H9 (cell line): ENCODE measurements at regions not wholly inside any gene's neighbourhood (a gene's known extent, or its start where the extent isn't known, plus 50 kb on each side); places are given as distances from the start of the nearest gene placed in this dataset.

Experiments
- DNase-seq: peaks from one replicate; pipeline ENCODE4 v3.0.0-alpha.2; 2017
- H2AFZ ChIP-seq: one replicate; pipeline ENCODE4 v1.6.1; 2013; ENCODE audit warnings: mild to moderate bottlenecking, low read length, control low read depth, moderate library complexity
- H2AK5ac ChIP-seq: 2 replicates; pipeline ENCODE4 v1.6.1; 2013; ENCODE audit warnings: low read length, control low read depth, mixed read lengths; ENCODE audit not compliant: insufficient read length
- H2BK120ac ChIP-seq: one replicate; pipeline ENCODE4 v1.6.1; 2013; ENCODE audit warnings: low read depth, mild to moderate bottlenecking, low read length, control low read depth, inconsistent platforms; ENCODE audit not compliant: poor library complexity, severe bottlenecking
- H2BK12ac ChIP-seq: 2 replicates; pipeline ENCODE4 v1.6.1; 2013; ENCODE audit warnings: low read length, control low read depth, mixed read lengths, low read depth; ENCODE audit not compliant: insufficient read length
- H2BK15ac ChIP-seq: 2 replicates; pipeline ENCODE4 v1.6.1; 2013; ENCODE audit warnings: low read depth, low read length, control low read depth
- H2BK20ac ChIP-seq: one replicate; pipeline ENCODE4 v1.6.1; 2013; ENCODE audit warnings: low read depth, mild to moderate bottlenecking, low read length, control low read depth, inconsistent platforms; ENCODE audit not compliant: poor library complexity, severe bottlenecking
- H2BK5ac ChIP-seq: 2 replicates; pipeline ENCODE4 v1.6.1; 2013; ENCODE audit warnings: low read length, control low read depth, mixed read lengths; ENCODE audit not compliant: insufficient read length
- H3K14ac ChIP-seq: 2 replicates; pipeline ENCODE4 v1.6.1; 2013; ENCODE audit warnings: low read length, control low read depth; ENCODE audit not compliant: insufficient read depth
- H3K18ac ChIP-seq: 2 replicates; pipeline ENCODE4 v1.6.1; 2013; ENCODE audit warnings: low read depth, mild to moderate bottlenecking, mixed read lengths, low read length, control low read depth; ENCODE audit not compliant: insufficient read length
- H3K23ac ChIP-seq: 2 replicates; pipeline ENCODE4 v1.6.1; 2013; ENCODE audit warnings: low read length, control low read depth, mixed read lengths, low read depth; ENCODE audit not compliant: insufficient read length
- H3K23me2 ChIP-seq: 2 replicates; pipeline ENCODE4 v1.6.1; 2013; ENCODE audit warnings: low read depth, mild to moderate bottlenecking, mixed read lengths, low read length, control low read depth; ENCODE audit not compliant: insufficient read length, poor library complexity, severe bottlenecking
- H3K27ac ChIP-seq: 2 replicates; pipeline ENCODE4 v1.5.1; 2013; ENCODE audit warnings: low read length, control low read depth, mixed read lengths, low read depth; ENCODE audit not compliant: insufficient read length
- H3K27me3 ChIP-seq: 2 replicates; pipeline ENCODE4 v1.6.1; 2013; ENCODE audit warnings: low read length, control low read depth, inconsistent platforms; ENCODE audit not compliant: insufficient read depth
- H3K4ac ChIP-seq: 2 replicates; pipeline ENCODE4 v1.6.1; 2013; ENCODE audit warnings: low read depth, mild to moderate bottlenecking, control low read depth, inconsistent platforms, low read length, moderate library complexity
- H3K4me1 ChIP-seq: 2 replicates; pipeline ENCODE4 v1.6.1; 2013; ENCODE audit warnings: low read length, control low read depth, inconsistent platforms; ENCODE audit not compliant: insufficient read depth
- H3K4me2 ChIP-seq: 2 replicates; pipeline ENCODE4 v1.6.1; 2013; ENCODE audit warnings: low read length, control low read depth, mixed read lengths; ENCODE audit not compliant: insufficient read length, insufficient read depth
- H3K56ac ChIP-seq: 2 replicates; pipeline ENCODE4 v1.6.1; 2013; ENCODE audit warnings: low read depth, mild to moderate bottlenecking, mixed read lengths, low read length, control low read depth; ENCODE audit not compliant: insufficient read length
- H3K79me1 ChIP-seq: 2 replicates; pipeline ENCODE4 v1.6.1; 2013; ENCODE audit warnings: low read depth, mild to moderate bottlenecking, moderate library complexity, low read length, control low read depth, inconsistent platforms; ENCODE audit not compliant: insufficient read depth, poor library complexity, severe bottlenecking
- H3K79me2 ChIP-seq: 2 replicates; pipeline ENCODE4 v1.6.1; 2013; ENCODE audit warnings: low read length, control low read depth, inconsistent platforms; ENCODE audit not compliant: insufficient read depth
- H3K9ac ChIP-seq: 2 replicates; pipeline ENCODE4 v1.6.1; 2013; ENCODE audit warnings: low read length, control low read depth, mixed read lengths; ENCODE audit not compliant: insufficient read length; ENCODE audit errors: extremely low read depth
- H3K9me3 ChIP-seq: one replicate; pipeline ENCODE4 v1.6.1; 2013; ENCODE audit warnings: low read depth, low read length, inconsistent platforms; ENCODE audit not compliant: control insufficient read depth
- H3T11ph ChIP-seq: one replicate; pipeline ENCODE4 v1.6.1; 2013; ENCODE audit warnings: mild to moderate bottlenecking, low read length, control low read depth, inconsistent platforms
- H4K20me1 ChIP-seq: one replicate; pipeline ENCODE4 v1.6.1; 2013; ENCODE audit not compliant: control insufficient read depth, insufficient read length, insufficient read depth
- H4K5ac ChIP-seq: 2 replicates; pipeline ENCODE4 v1.6.1; 2013; ENCODE audit warnings: low read depth, mild to moderate bottlenecking, mixed read lengths, low read length, control low read depth; ENCODE audit not compliant: insufficient read length
- H4K8ac ChIP-seq: replicated peaks from 2 replicates; pipeline ENCODE4 v1.6.1; 2013; ENCODE audit warnings: low read length, control low read depth, mixed read lengths, low read depth; ENCODE audit not compliant: insufficient read length
- H4K91ac ChIP-seq: 2 replicates; pipeline ENCODE4 v1.6.1; 2013; ENCODE audit warnings: low read depth, mild to moderate bottlenecking, moderate library complexity, mixed read lengths, low read length, control low read depth; ENCODE audit not compliant: insufficient read length
- H3K27ac Mint-ChIP-seq, 3 experiments: 2 replicates in 2 of 3; 3 replicates in 1 of 3; pipeline ENCODE4 v1.8.0; 2020 to 2021; ENCODE audit warnings: mixed read lengths in 3 of 3, mild to moderate bottlenecking in 1 of 3, moderate library complexity in 1 of 3
- H3K27me3 Mint-ChIP-seq: 2 replicates; pipeline ENCODE4 v1.8.0; 2021; ENCODE audit warnings: low read depth, mild to moderate bottlenecking, moderate library complexity, mixed read lengths
- H3K36me3 Mint-ChIP-seq, 3 experiments: 2 replicates in 2 of 3; 3 replicates in 1 of 3; pipeline ENCODE4 v1.8.0; 2020 to 2021; ENCODE audit warnings: low read depth in 3 of 3, mixed read lengths in 3 of 3; ENCODE audit not compliant: insufficient read depth in 1 of 3
- H3K4me1 Mint-ChIP-seq, 2 experiments: 2 replicates each; pipeline ENCODE4 v1.8.0; 2020; ENCODE audit warnings: mixed read lengths in 2 of 2
- H3K4me3 Mint-ChIP-seq, 2 experiments: 2 replicates in 1 of 2; 3 replicates in 1 of 2; pipeline ENCODE4 v1.8.0; 2020 to 2021; ENCODE audit warnings: mild to moderate bottlenecking in 2 of 2, mixed read lengths in 2 of 2, moderate library complexity in 1 of 2
- H3K9me3 Mint-ChIP-seq, 2 experiments: 2 replicates in 1 of 2; 3 replicates in 1 of 2; pipeline ENCODE4 v1.8.0; 2020; ENCODE audit warnings: mild to moderate bottlenecking in 2 of 2, mixed read lengths in 2 of 2, moderate library complexity in 1 of 2
- WGBS: extraction: QIAGEN DNeasy Blood & Tissue Kit; methylation state at CpG from one replicate; pipeline ENCODE4 v1.1.7; 2013; ENCODE audit warnings: missing lambda C conversion rate, low lambda C conversion rate, mixed read lengths; ENCODE audit not compliant: insufficient read length; ENCODE audit errors: extremely low coverage; 5-methylcytosine and 5-hydroxymethylcytosine counted together
- TF ChIP-seq, protein P1 (sequence below): fragments of 200-600 bp; sonication (generic); conservative IDR thresholded peaks from 3 replicates; pipeline ENCODE4 v1.8.0; 2021; ENCODE audit warnings: antibody characterized with exemption, mild to moderate bottlenecking

GRCh38 chr6:98339506-98339905 lies 494.9 kb upstream of the POU3F2 start:
- no peaks in the 10 kb centered on the region for H3K79me1 ChIP-seq
- no peak overlapping the region for H4K5ac ChIP-seq
- Mint-ChIP-seq H3K36me3 (no peaks in the 10 kb centered on the region), H3K27ac (no peak overlapping the region), H3K9me3 (no peaks in the 10 kb centered on the region), H3K4me3 (no peak overlapping the region), H3K27me3 (no peaks in the 10 kb centered on the region), H3K4me1 (peaks cover 0 to 3% of the 10 kb centered on the region in 2 experiments; a peak in 2 of 4 replicates)
- TF ChIP-seq, protein P1, sequence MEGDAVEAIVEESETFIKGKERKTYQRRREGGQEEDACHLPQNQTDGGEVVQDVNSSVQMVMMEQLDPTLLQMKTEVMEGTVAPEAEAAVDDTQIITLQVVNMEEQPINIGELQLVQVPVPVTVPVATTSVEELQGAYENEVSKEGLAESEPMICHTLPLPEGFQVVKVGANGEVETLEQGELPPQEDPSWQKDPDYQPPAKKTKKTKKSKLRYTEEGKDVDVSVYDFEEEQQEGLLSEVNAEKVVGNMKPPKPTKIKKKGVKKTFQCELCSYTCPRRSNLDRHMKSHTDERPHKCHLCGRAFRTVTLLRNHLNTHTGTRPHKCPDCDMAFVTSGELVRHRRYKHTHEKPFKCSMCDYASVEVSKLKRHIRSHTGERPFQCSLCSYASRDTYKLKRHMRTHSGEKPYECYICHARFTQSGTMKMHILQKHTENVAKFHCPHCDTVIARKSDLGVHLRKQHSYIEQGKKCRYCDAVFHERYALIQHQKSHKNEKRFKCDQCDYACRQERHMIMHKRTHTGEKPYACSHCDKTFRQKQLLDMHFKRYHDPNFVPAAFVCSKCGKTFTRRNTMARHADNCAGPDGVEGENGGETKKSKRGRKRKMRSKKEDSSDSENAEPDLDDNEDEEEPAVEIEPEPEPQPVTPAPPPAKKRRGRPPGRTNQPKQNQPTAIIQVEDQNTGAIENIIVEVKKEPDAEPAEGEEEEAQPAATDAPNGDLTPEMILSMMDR = no peak
- H3K23ac ChIP-seq = no peak overlapping the region
- H2BK20ac ChIP-seq = no peak overlapping the region
- H4K8ac ChIP-seq = no peak overlapping the region
- WGBS = no CpG with 5 or more reads among the region's 1 CpG
- H2AFZ ChIP-seq = no peak overlapping the region
- H3K4ac ChIP-seq = no peak overlapping the region
- H3K27ac ChIP-seq = no peak overlapping the region
- H2BK5ac ChIP-seq = no peak overlapping the region
- H3K18ac ChIP-seq = no peak overlapping the region
- H2BK12ac ChIP-seq = no peak overlapping the region
- H4K20me1 ChIP-seq = no peaks in the 10 kb centered on the region
- H2AK5ac ChIP-seq = no peak overlapping the region
- H2BK120ac ChIP-seq = no peak overlapping the region
- no peak overlapping the region for H3K56ac ChIP-seq
- no peaks in the 10 kb centered on the region for H3K4me1 ChIP-seq
- no peak overlapping the region for H4K91ac ChIP-seq
- no peak overlapping the region for H2BK15ac ChIP-seq
- H3K23me2 ChIP-seq = no peaks in the 10 kb centered on the region
- no peaks in the 10 kb centered on the region for H3K9me3 ChIP-seq
- H3T11ph ChIP-seq = no peak overlapping the region
- DNase-seq = no peak
- no peak overlapping the region for H3K4me2 ChIP-seq
- no peaks in the 10 kb centered on the region for H3K27me3 ChIP-seq
- H3K14ac ChIP-seq = no peak overlapping the region
- H3K79me2 ChIP-seq = no peaks in the 10 kb centered on the region
- H3K9ac ChIP-seq = no peak overlapping the region
